PC-9 (cell line): ENCODE measurements at regions not wholly inside any gene's neighbourhood (a gene's known extent, or its start where the extent isn't known, plus 50 kb on each side); places are given as distances from the start of the nearest gene placed in this dataset.

ENCODE experiments used
- EZH2 ChIP-seq: fragments of 200-600 bp; sonication (generic); IDR thresholded peaks from 2 replicates; pipeline ENCODE4 v1.8.0; 2017; ENCODE audit warnings: antibody characterized with exemption, low read depth
- TF ChIP-seq, protein P1 (sequence below): fragments of 200-600 bp; sonication (generic); conservative IDR thresholded peaks from 2 replicates; pipeline ENCODE4 v1.6.1; 2017; ENCODE audit warnings: mixed run types, antibody characterized with exemption, mild to moderate bottlenecking, moderate library complexity

DNA sequence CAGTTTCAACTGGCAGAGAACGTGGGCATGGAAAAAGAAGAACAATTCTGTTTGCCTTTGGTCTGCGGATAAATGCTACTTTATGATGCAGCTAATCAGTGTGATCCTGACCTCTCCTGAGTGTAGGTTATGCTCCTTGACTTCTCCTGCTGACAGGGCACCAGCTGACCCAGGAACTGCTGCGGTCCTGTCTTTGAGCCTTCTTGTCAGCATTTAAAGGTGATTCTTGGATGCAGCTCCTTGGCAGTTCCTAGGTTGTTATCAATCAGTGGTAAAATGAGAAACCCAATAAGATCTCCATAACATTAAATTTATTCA lies 150.3 kb upstream of the FGF10 start:
- no peak for TF ChIP-seq EZH2
- TF ChIP-seq, protein P1, sequence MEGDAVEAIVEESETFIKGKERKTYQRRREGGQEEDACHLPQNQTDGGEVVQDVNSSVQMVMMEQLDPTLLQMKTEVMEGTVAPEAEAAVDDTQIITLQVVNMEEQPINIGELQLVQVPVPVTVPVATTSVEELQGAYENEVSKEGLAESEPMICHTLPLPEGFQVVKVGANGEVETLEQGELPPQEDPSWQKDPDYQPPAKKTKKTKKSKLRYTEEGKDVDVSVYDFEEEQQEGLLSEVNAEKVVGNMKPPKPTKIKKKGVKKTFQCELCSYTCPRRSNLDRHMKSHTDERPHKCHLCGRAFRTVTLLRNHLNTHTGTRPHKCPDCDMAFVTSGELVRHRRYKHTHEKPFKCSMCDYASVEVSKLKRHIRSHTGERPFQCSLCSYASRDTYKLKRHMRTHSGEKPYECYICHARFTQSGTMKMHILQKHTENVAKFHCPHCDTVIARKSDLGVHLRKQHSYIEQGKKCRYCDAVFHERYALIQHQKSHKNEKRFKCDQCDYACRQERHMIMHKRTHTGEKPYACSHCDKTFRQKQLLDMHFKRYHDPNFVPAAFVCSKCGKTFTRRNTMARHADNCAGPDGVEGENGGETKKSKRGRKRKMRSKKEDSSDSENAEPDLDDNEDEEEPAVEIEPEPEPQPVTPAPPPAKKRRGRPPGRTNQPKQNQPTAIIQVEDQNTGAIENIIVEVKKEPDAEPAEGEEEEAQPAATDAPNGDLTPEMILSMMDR, result no peak
